Trophoblast cell (in vitro differentiated cells and primary cell): ENCODE measurements at regions not wholly inside any gene's neighbourhood (a gene's known extent, or its start where the extent isn't known, plus 50 kb on each side); places are given as distances from the start of the nearest gene placed in this dataset.
"Not testable (repeated sequence)": the region's sequence is repeated elsewhere in the genome, so short reads cannot be mapped to it uniquely, and the experiment has no call there.

Experiments used
- DNase-seq, 2 donors: peaks; one replicate each; pipeline ENCODE4 v3.0.0-alpha.2; 2016
- H2AFZ ChIP-seq: 2 replicates; pipeline ENCODE4 v1.6.1; 2013; ENCODE audit warnings: low read length, moderate library complexity, mild to moderate bottlenecking; ENCODE audit not compliant: insufficient read depth, poor library complexity
- H2AK5ac ChIP-seq: 2 replicates; pipeline ENCODE4 v1.6.1; 2013; ENCODE audit warnings: mild to moderate bottlenecking, low read length
- H2BK120ac ChIP-seq: 2 replicates; pipeline ENCODE4 v1.6.1; 2013; ENCODE audit warnings: low read length, mild to moderate bottlenecking, moderate library complexity; ENCODE audit not compliant: insufficient read depth, poor library complexity
- H2BK12ac ChIP-seq: 2 replicates; pipeline ENCODE4 v1.6.1; 2013; ENCODE audit warnings: mild to moderate bottlenecking, low read length, moderate library complexity
- H2BK5ac ChIP-seq: 2 replicates; pipeline ENCODE4 v1.6.1; 2013; ENCODE audit warnings: low read length, low read depth, moderate library complexity, mild to moderate bottlenecking; ENCODE audit not compliant: poor library complexity
- H3K14ac ChIP-seq: 2 replicates; pipeline ENCODE4 v1.6.1; 2013; ENCODE audit warnings: mild to moderate bottlenecking, low read length
- H3K18ac ChIP-seq: 2 replicates; pipeline ENCODE4 v1.6.1; 2013; ENCODE audit warnings: mild to moderate bottlenecking, low read length
- H3K23ac ChIP-seq: 2 replicates; pipeline ENCODE4 v1.6.1; 2013; ENCODE audit warnings: low read length
- H3K27ac ChIP-seq: 2 replicates; pipeline ENCODE4 v1.5.1; 2013; ENCODE audit warnings: low read depth, mild to moderate bottlenecking, inconsistent platforms, low read length, moderate library complexity
- H3K27me3 ChIP-seq: 2 replicates; pipeline ENCODE4 v1.6.1; 2013; ENCODE audit warnings: inconsistent platforms, mild to moderate bottlenecking, low read length, moderate library complexity; ENCODE audit not compliant: insufficient read depth
- H3K36me3 ChIP-seq, 2 experiments: 1 replicate in 1 of 2; 2 replicates in 1 of 2; pipeline ENCODE4 v1.6.1; 2013; ENCODE audit warnings: low read length in 2 of 2, mild to moderate bottlenecking in 2 of 2, moderate library complexity in 1 of 2; ENCODE audit not compliant: insufficient read depth in 2 of 2, control insufficient read depth in 1 of 2
- H3K4ac ChIP-seq: 2 replicates; pipeline ENCODE4 v1.6.1; 2013; ENCODE audit warnings: low read depth, mild to moderate bottlenecking, low read length, moderate library complexity
- H3K4me1 ChIP-seq, 2 experiments: 1 replicate in 1 of 2; 2 replicates in 1 of 2; pipeline ENCODE4 v1.6.1; 2013; ENCODE audit warnings: low read length in 2 of 2, mild to moderate bottlenecking in 2 of 2, moderate library complexity in 1 of 2; ENCODE audit not compliant: insufficient read depth in 2 of 2, control insufficient read depth in 1 of 2
- H3K4me2 ChIP-seq: 2 replicates; pipeline ENCODE4 v1.6.1; 2013; ENCODE audit warnings: inconsistent platforms, mild to moderate bottlenecking, low read length, moderate library complexity
- H3K4me3 ChIP-seq: 2 replicates; pipeline ENCODE4 v1.5.1; 2013; ENCODE audit warnings: mild to moderate bottlenecking, low read depth, low read length, inconsistent platforms
- H3K79me1 ChIP-seq: one replicate; pipeline ENCODE4 v1.6.1; 2013; ENCODE audit warnings: low read length
- H3K79me2 ChIP-seq: 2 replicates; pipeline ENCODE4 v1.6.1; 2013; ENCODE audit warnings: low read length, mild to moderate bottlenecking; ENCODE audit not compliant: control insufficient read depth, insufficient read depth, poor library complexity
- H3K9ac ChIP-seq: 2 replicates; pipeline ENCODE4 v1.6.1; 2013; ENCODE audit warnings: mild to moderate bottlenecking, low read length
- H3K9me3 ChIP-seq: 2 replicates; pipeline ENCODE4 v1.6.1; 2013; ENCODE audit warnings: low read depth, mild to moderate bottlenecking, control low read depth, inconsistent platforms, low read length; ENCODE audit not compliant: insufficient read depth
- H4K12ac ChIP-seq: 2 replicates; pipeline ENCODE4 v1.6.1; 2013; ENCODE audit warnings: low read depth, mild to moderate bottlenecking, low read length, moderate library complexity
- H4K8ac ChIP-seq: 2 replicates; pipeline ENCODE4 v1.6.1; 2013; ENCODE audit warnings: low read depth, mild to moderate bottlenecking, low read length, moderate library complexity
- H4K91ac ChIP-seq: one replicate; pipeline ENCODE4 v1.6.1; 2013; ENCODE audit warnings: low read depth, mild to moderate bottlenecking, low read length, moderate library complexity
- WGBS: extraction: QIAGEN DNeasy Blood & Tissue Kit; methylation state at CpG from one replicate; pipeline ENCODE4 v1.1.7; 2013; ENCODE audit warnings: missing lambda C conversion rate; ENCODE audit not compliant: insufficient read length, insufficient coverage; ENCODE audit errors: extremely low coverage; 5-methylcytosine and 5-hydroxymethylcytosine counted together

DNA sequence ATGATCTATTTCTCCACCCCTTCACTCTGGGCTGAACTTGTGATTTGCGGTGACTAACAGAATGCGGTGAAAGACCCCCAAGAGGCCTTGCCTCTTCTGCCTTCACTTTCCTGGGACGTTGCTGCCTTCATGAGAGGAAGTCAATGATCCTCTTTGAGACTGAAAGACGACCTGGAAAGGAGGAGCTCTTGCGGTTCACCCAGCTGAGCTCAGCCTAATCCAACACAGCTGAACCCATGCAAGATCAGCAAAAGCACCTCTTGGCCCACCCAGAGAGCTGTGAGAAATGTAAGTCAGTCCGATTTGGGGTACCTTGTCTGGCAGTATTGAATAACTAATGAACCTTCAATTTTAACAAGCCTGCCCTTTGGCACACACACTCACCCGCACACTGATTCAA is 767.4 kb upstream of the TPTE start:
- no peak overlapping the region for H3K9ac ChIP-seq
- no peaks in the 10 kb centered on the region for H3K27me3 ChIP-seq
- no peak overlapping the region for H3K4ac ChIP-seq
- no peaks in the 10 kb centered on the region for H3K36me3 ChIP-seq
- WGBS = no CpG with 5 or more reads among the region's 7 CpGs
- peaks cover 43% of the 10 kb centered on the region for H3K9me3 ChIP-seq
- no peak overlapping the region for H4K8ac ChIP-seq
- no peak overlapping the region for H3K18ac ChIP-seq
- H3K4me3 ChIP-seq = no peak overlapping the region
- no peak overlapping the region for H2BK120ac ChIP-seq
- no peak overlapping the region for H2BK12ac ChIP-seq
- no peak overlapping the region for H3K23ac ChIP-seq
- H4K91ac ChIP-seq = no peak overlapping the region
- no peak overlapping the region for H2BK5ac ChIP-seq
- H3K4me1 ChIP-seq = no peaks in the 10 kb centered on the region
- no peak overlapping the region for H4K12ac ChIP-seq
- H2AFZ ChIP-seq = no peak overlapping the region
- H3K79me2 ChIP-seq = no peaks in the 10 kb centered on the region
- no peak overlapping the region for H3K14ac ChIP-seq
- no peak overlapping the region for H3K4me2 ChIP-seq
- no peaks in the 10 kb centered on the region for H3K79me1 ChIP-seq
- no peak overlapping the region for H2AK5ac ChIP-seq
- no peak overlapping the region for H3K27ac ChIP-seq
- no peak for DNase-seq

DNA sequence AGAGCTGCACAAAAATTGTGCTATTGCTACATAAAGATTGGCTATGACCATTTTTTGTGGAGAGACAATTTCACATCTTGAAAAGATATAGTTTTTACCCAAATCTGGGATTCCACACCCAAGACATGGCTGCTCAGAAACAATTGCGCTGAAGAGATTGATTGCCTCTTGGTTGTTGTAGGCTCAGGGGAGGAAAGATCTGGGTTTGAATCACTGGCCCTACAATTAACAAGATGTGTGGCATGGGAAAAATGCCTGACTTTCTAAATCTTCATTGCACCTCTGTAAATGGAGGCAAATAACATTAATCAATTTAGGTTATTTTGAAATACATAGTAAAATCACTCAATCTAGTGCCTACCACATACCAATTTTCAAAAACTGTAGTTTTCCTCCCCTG is 766.9 kb upstream of the TPTE start:
- not testable (repeated sequence) for H3K27me3 ChIP-seq, H3K79me1 ChIP-seq, H2BK5ac ChIP-seq, H3K36me3 ChIP-seq, H3K4me1 ChIP-seq, H2BK12ac ChIP-seq, H3K4me2 ChIP-seq, H4K8ac ChIP-seq, H4K91ac ChIP-seq, H3K14ac ChIP-seq, H4K12ac ChIP-seq, H3K18ac ChIP-seq, H3K27ac ChIP-seq, H3K4ac ChIP-seq, H3K9ac ChIP-seq, H2AK5ac ChIP-seq, DNase-seq, H3K79me2 ChIP-seq, H3K4me3 ChIP-seq, H2BK120ac ChIP-seq, H2AFZ ChIP-seq, H3K23ac ChIP-seq
- peaks cover 44% of the 10 kb centered on the region for H3K9me3 ChIP-seq
- no CpG with 5 or more reads among the region's 1 CpG for WGBS

DNA sequence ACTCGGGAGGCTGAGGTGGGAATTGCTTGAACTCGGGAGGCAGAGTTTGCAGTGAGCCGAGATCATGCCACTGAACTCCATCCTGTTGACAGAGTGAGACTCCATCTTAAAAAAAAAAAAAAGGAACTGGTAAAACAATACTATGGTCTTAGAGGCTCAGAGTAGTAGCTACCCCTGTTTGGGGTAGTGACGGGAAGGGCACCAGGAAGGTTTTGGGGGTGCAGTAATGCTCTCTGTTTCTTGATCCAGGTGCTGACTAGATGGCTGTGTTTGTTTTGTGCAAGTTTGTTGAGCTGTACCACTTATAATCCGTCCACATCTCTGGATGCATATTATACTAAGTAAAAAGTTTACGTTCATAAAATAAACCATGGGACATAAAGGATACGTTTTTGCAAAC is 765.8 kb upstream of the TPTE start:
- H2AK5ac ChIP-seq = no peak overlapping the region
- H3K79me1 ChIP-seq = no peaks in the 10 kb centered on the region
- H3K4me3 ChIP-seq = no peak overlapping the region
- H3K4ac ChIP-seq = no peak overlapping the region
- no peak overlapping the region for H4K12ac ChIP-seq
- H2BK120ac ChIP-seq = no peak overlapping the region
- H2BK12ac ChIP-seq = no peak overlapping the region
- no peak overlapping the region for H3K18ac ChIP-seq
- H3K9ac ChIP-seq = no peak overlapping the region
- H4K91ac ChIP-seq = no peak overlapping the region
- no peak overlapping the region for H2BK5ac ChIP-seq
- H3K27me3 ChIP-seq = no peaks in the 10 kb centered on the region
- no peak overlapping the region for H4K8ac ChIP-seq
- H3K4me2 ChIP-seq = no peak overlapping the region
- no CpG with 5 or more reads among the region's 7 CpGs for WGBS
- H3K23ac ChIP-seq = no peak overlapping the region
- no peaks in the 10 kb centered on the region for H3K36me3 ChIP-seq
- no peak overlapping the region for H2AFZ ChIP-seq
- DNase-seq = no peak
- H3K27ac ChIP-seq = no peak overlapping the region
- H3K4me1 ChIP-seq = no peaks in the 10 kb centered on the region
- H3K79me2 ChIP-seq = no peaks in the 10 kb centered on the region
- peaks cover 36% of the 10 kb centered on the region for H3K9me3 ChIP-seq
- no peak overlapping the region for H3K14ac ChIP-seq

DNA sequence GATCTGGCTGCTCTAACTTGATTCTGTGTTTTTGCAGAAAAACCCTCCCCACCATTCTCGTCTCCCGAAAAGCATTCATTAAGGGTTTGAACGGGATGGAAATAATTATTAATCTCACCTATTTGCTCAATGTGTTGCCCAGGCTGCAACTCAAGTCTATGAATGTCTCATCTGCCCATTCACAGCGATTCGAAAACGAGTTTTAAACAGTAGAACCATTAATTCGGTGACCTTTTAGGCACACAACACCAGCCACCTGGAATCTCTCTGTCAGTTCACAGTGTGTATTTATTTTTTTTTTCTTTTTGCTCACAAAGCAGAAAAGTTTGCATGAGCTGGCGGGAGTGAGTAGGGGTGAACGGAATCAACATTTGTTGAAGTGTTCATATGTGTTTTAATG is 764.7 kb upstream of the TPTE start:
- DNase-seq = no peak
- Histone ChIP-seq H3K4me3 (no peak overlapping the region), H4K8ac (no peak overlapping the region), H3K27me3 (no peaks in the 10 kb centered on the region), H3K27ac (no peak overlapping the region), H3K79me1 (no peaks in the 10 kb centered on the region), H3K4ac (no peak overlapping the region), H3K14ac (no peak overlapping the region), H3K18ac (no peak overlapping the region), H3K23ac (no peak overlapping the region), H2BK5ac (no peak overlapping the region), H3K9ac (no peak overlapping the region), H3K4me1 (no peaks in the 10 kb centered on the region), H2BK12ac (no peak overlapping the region), H2AK5ac (no peak overlapping the region), H2BK120ac (no peak overlapping the region), H4K91ac (no peak overlapping the region), H3K79me2 (no peaks in the 10 kb centered on the region), H2AFZ (no peak overlapping the region), H3K9me3 (peaks cover 31% of the 10 kb centered on the region), H3K36me3 (no peaks in the 10 kb centered on the region), H3K4me2 (no peak overlapping the region), H4K12ac (no peak overlapping the region)
- WGBS = no CpG with 5 or more reads among the region's 9 CpGs
